ENCODE measurements at regions not wholly inside any gene's neighbourhood (a gene's known extent, or its start where the extent isn't known, plus 50 kb on each side); places are given as distances from the start of the nearest gene placed in this dataset.
A peak's percentile ranks its signal among the peaks of the same experiment; 100 is the strongest.

- DNase-seq, result no peak
Observed at GRCh38 chrX:109312757-109313156, 169.1 kb downstream of the GUCY2F start.

DNA sequence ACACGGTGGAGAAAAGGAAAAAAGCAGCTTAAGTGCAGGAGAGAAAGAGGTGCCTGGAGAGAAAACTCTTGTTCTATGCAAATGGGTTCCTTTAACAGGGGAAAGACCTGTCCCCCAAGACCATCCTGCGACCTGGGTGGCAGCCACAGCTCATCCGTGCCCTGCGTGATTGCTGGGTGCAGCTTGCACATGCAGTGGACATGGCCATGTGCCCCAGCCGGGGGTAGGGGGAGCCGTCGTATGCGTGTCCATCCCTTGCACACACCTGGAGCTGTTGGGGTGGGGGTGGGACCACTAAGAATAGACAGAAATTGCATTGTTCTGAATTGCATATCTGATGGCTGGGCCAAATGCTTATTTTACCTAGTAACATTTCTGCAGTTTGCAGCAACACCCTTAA is 171.9 kb downstream of the GUCY2F start:
- DNase-seq, result no peak

- DNase-seq, result no peak
Observed at GRCh38 chrX:109301177-109301576, 180.7 kb downstream of the GUCY2F start.

- DNase-seq, result no peak
Observed at GRCh38 chrX:109300415-109300814, 181.5 kb downstream of the GUCY2F start.

GRCh38 chrX:109299091-109299490 is 182.8 kb downstream of the GUCY2F start:
- DNase-seq, result no peak

DNA sequence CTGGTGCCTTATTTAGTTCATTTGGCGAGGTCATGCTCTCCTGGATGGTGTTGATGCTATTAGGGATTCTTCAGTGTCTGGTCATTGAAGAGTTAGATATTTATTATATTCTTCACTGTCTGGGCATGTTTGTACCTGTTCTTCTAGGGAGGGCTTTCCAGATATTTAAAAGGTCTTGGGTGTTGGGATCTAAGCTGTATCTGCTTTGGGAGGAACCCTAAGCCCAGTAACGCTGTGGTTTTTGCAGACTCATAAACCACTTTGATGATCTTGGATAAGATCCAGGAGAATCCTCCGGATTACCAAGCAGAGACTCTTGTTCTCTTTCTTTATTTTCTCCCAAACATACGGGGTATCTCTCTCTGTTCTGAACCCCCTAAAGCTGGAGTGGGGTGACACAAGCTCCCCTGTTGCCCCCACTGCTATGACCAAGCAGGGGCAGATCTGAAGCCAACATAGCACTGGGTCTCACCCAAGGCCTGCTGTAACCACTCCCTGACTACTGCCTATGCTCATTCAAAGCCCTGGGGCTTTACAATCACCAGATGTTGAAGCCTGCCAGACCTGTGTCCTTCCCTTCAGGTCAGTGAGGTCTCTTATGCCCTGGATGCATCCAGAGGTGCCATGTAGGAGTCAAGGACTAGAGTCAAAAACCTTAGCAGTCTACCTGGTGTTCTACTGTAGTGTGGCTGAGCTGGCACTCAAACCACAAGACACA is 187.6 kb downstream of the GUCY2F start:
- DNase-seq, result no peak

DNA sequence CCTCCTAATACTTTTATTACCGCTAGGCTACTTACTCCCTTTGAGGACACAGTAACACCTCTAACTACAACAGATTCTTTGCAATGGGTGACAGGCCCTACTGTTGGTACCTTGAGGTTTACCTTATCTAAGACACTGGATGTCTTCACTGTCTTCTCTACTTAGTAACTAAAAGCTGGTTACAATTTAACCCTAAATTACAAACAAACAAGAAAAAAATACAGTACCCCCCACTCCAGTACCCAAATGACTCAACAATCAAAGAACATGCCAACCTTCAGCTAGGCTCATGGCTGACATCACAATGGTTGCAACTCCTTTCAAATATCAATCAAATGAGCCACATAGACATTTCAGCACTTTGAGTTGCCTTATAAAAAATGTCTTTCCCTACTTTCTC is 198.0 kb downstream of the GUCY2F start:
- DNase-seq, result no peak

GRCh38 chrX:109281483-109282275 is 200.2 kb downstream of the GUCY2F start:
- no peak for DNase-seq

- DNase-seq, result no peak
Observed at GRCh38 chrX:109274806-109275205, 207.1 kb downstream of the GUCY2F start.

GRCh38 chrX:109270580-109271484 is 211.1 kb downstream of the GUCY2F start:
- peak in 1 of 2 donors; percentile 3 for DNase-seq

DNA sequence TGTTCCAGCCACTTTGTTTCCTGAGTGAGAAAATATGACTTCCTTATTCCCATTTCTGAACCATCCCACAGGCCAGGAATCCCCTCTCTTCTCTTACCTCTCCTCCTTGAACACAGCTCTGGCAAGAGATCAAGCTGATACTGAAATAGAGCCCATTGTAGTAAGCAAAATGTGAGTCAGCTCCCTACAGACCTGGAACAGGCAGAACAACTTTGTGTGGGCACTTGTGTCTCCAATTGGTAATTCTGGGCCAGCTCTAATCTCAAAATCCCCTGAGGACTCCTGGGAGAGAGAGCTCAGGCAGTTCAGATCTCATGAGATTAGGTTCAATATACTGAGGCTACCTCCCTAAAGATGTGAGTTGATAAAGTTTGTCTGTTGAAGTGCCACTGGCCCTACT is 213.5 kb downstream of the GUCY2F start:
- no peak for DNase-seq

DNA sequence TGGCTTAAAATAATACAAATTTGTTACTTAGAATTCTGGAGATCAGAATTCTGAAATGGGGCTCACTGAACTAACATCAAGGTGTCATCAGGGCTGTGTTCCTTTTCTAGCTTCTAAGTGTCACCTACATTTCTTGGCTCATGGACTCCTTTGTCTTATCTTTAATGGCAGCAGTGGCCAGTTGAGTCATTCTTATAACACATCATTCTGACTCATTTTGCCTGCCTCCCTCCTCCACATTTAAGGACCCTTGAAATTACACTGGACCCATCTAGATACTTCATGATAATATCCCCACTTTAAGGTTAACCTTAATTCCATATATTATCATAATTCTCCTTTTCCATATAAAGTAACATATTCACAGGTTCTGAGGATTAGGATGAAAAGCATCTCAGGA is 215.9 kb downstream of the GUCY2F start:
- no peak for DNase-seq

GRCh38 chrX:109264878-109265277 is 217.0 kb downstream of the GUCY2F start:
- no peak for DNase-seq

GRCh38 chrX:109261279-109261678 is 220.6 kb downstream of the GUCY2F start:
- DNase-seq, result no peak

GRCh38 chrX:109252789-109253188 is 229.1 kb downstream of the GUCY2F start:
- DNase-seq, result no peak

DNA sequence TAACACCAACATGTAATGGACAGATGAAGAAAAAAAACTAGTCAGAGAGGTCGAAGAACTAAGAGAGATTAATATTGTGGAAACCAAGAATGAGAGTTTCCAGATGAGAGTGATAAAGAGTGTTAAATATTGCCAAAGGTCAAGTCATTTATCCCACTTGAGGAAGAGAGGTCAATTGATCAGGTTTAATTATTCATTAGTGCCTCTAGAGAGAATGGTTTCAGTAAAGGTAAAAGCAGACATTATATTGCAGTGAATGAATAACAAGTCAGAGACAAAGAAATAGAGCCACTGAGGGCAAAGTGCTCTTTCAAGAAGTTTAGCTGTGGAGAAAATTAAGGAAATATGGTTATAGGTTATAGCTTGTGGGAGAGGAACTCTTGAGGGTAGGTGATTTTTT is 263.1 kb downstream of the GUCY2F start:
- no peak for DNase-seq

GRCh38 chrX:109199726-109200125 is 282.2 kb downstream of the GUCY2F start:
- DNase-seq, result no peak

GRCh38 chrX:109190542-109190941 is 291.3 kb downstream of the GUCY2F start:
- DNase-seq, result no peak

DNA sequence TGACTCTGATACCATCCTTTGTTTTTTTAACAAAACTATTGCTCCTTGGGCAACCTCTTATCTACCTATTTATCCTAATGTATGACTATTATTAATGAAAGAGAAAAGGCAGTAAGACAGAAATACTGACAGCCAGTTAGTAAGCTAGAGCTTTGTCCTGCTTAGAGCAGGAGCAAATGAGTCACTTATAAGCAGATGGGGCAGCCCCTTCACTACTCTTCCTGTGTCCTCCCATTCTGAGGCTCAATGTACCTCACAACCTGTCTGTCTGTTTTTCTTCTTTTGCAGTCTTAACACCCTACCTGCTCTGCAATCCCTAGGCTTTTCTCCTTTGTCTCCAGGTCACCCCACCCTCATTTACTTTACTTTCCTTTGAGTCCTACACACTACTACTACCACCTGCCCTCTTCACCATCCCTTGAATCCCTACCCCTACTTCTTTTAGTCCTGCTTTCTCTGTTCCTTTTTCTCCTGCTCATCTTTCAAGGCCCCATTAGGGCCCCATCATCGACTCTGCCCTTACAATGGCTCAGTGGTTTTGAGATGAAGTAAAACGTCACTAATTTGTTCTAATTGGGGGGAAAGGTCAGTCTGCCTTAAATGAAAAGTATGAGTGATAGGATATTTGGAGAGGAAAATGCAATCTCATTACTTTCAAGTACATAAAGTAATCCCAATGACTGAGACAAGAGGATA is 294.3 kb downstream of the GUCY2F start:
- DNase-seq, result no peak

DNA sequence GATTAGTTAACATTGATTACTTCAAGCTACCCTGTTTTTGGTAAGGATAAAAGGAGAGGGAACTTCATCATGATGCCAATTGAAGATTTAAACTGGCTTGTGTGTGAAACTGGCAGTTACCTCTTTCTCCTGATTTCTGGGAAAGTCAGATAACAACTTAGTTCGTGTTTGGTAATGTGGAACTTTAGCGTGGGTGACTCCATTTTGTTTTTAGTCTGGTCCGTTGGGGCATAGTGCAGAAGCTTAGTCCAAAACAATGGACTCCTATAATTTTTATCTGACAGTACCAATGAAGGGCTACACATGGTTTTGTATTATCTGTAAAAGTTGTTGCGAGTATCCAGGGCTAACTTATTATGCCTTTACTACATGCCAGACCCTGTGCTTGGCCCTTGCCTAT is 294.9 kb downstream of the GUCY2F start:
- no peak for DNase-seq

DNA sequence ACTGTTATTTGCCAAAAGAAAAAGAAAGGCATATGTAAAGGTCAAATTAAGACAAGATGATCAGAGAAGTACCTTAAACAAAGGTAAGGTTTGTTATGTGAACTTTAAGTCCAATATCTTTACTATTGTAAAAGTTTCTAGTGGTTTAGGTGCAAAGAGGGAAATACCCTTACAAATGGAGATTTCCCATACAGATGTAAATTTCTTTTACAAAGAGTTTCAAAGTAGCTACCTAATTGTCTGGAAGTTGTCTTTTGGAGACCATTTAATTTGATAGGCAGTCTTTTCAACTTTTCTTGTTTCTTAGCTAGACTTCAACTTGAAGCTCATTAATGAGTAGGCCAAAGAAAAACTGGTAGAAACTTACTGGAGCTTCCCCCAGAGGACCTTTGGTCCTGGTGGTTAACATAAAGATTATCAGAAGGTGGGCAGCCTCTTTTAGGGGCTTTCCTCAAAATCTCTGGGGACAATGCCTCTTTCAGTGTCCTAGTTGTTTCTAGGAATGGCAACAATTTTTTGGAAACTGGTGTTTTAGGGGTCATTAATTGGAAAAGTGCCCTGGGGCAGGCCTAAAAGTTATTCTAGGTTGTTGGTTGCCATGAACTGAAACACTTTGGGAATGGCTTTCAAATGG is 297.3 kb downstream of the GUCY2F start:
- no peak for DNase-seq

- no peak for DNase-seq
Observed at GRCh38 chrX:109172091-109172602, 309.7 kb downstream of the GUCY2F start.
